GM12878 (cell line): ENCODE measurements at regions not wholly inside any gene's neighbourhood (a gene's known extent, or its start where the extent isn't known, plus 50 kb on each side); places are given as distances from the start of the nearest gene placed in this dataset.

Experiments
- ATAC-seq: fragments of 200-7000 bp; cut with Tn5 transposase; 3 replicates; pipeline ENCODE4 v1.9.1; 2020; ENCODE audit warnings: mild to moderate bottlenecking, moderate library complexity
- BruUV-seq: library from RNA; stranded (reverse); fragments of 400-500 nt; replicated peaks from 2 replicates; lab custom pipeline; 2021; lab: Mats Ljungman, UMichigan
- CTCF ChIA-PET: fragments of 300-600 bp; sonication (Branson Sonifier 250); formaldehyde crosslinking; extraction: SDS; loops from one replicate; lab custom pipeline; 2021; ENCODE audit warnings: inconsistent platforms; lab: Yijun Ruan, JAX
- POLR2A ChIA-PET: fragments of 350-600 bp; formaldehyde crosslinking; extraction: SDS; loops from one replicate; lab custom pipeline; 2021; ENCODE audit warnings: inconsistent platforms; lab: Charles Lee
- RAD21 ChIA-PET: fragments of 300-600 bp; sonication (Branson Sonifier 250); formaldehyde crosslinking; loops from one replicate; lab custom pipeline; 2023; ENCODE audit warnings: antibody characterized with exemption; ENCODE audit not compliant: unreplicated experiment; lab: Charles Lee
- SMC1A ChIA-PET: fragments of 300-600 bp; sonication (Branson Sonifier 250); formaldehyde crosslinking; loops from one replicate; lab custom pipeline; 2023; ENCODE audit not compliant: unreplicated experiment, uncharacterized antibody; lab: Charles Lee
- DNase-seq: peaks from one replicate; pipeline ENCODE4 v3.0.0-alpha.2; 2011; ENCODE audit warnings: low read depth, low spot score
- FAIRE-seq: peaks from 3 replicates; lab custom pipeline; 2011; peaks lifted over from hg19 to GRCh38; lab: Jason Lieb, UNC
- H2AFZ ChIP-seq: 2 replicates; pipeline ENCODE4 v1.6.0; 2011; ENCODE audit warnings: low read depth, low read length, control low read depth; ENCODE audit not compliant: control insufficient read depth
- H3K27ac ChIP-seq: 2 replicates; pipeline ENCODE4 v1.5.1; 2011; ENCODE audit warnings: control low read depth; ENCODE audit not compliant: control insufficient read depth, insufficient read depth
- H3K27me3 ChIP-seq, 2 experiments: replicated peaks in 1 of 2; 2 replicates each; pipeline versions ENCODE4 v1.6.0 to v1.6.1; 2011; ENCODE audit warnings: low read length in 1 of 2; ENCODE audit not compliant: control insufficient read depth in 2 of 2, insufficient read depth in 2 of 2
- H3K36me3 ChIP-seq, 2 experiments: 2 replicates each; pipeline ENCODE4 v1.5.1; 2011; ENCODE audit warnings: low read length in 1 of 2; ENCODE audit not compliant: control insufficient read depth in 2 of 2, insufficient read depth in 2 of 2
- H3K4me1 ChIP-seq: 2 replicates; pipeline ENCODE4 v1.6.1; 2011; ENCODE audit warnings: mild to moderate bottlenecking, low read length, moderate library complexity, mixed read lengths; ENCODE audit not compliant: control insufficient read depth, insufficient read depth
- H3K4me2 ChIP-seq: 2 replicates; pipeline ENCODE4 v1.6.0; 2011; ENCODE audit warnings: control low read depth; ENCODE audit not compliant: control insufficient read depth, insufficient read depth
- H3K4me3 ChIP-seq: fragments of 200-600 bp; sonication (generic); 2 replicates; pipeline ENCODE4 v1.5.1; 2016
- H3K79me2 ChIP-seq: 2 replicates; pipeline ENCODE4 v1.6.0; 2011; ENCODE audit warnings: low read length; ENCODE audit not compliant: control insufficient read depth, insufficient read depth
- H3K9ac ChIP-seq: 2 replicates; pipeline ENCODE4 v1.8.0; 2011; ENCODE audit warnings: low read length, control low read depth, mixed read lengths; ENCODE audit not compliant: control insufficient read depth, insufficient read depth
- H3K9me3 ChIP-seq: replicated peaks from 3 replicates; pipeline ENCODE4 v1.5.1; 2011; ENCODE audit warnings: mild to moderate bottlenecking, low read length; ENCODE audit not compliant: control insufficient read depth, insufficient read depth
- H4K20me1 ChIP-seq: 2 replicates; pipeline ENCODE4 v1.6.0; 2011; ENCODE audit not compliant: control insufficient read depth, insufficient read depth
- IRF5 ChIP-seq: fragments of 450-650 bp; IDR thresholded peaks from 2 replicates; pipeline ENCODE4 v1.6.1; 2017; ENCODE audit warnings: borderline replicate concordance
- JUNB ChIP-seq: IDR thresholded peaks from 2 replicates; pipeline ENCODE4 v1.6.1; 2016; ENCODE audit warnings: antibody characterized with exemption, mild to moderate bottlenecking
- ZNF592 ChIP-seq: fragments of 450-650 bp; IDR thresholded peaks from 2 replicates; pipeline ENCODE4 v1.6.1; 2017; ENCODE audit warnings: mild to moderate bottlenecking, moderate library complexity
- WGBS: methylation state at CpG from one replicate; pipeline ENCODE4 v1.1.6; 2016; ENCODE audit warnings: low lambda C conversion rate; ENCODE audit not compliant: insufficient replicate concordance, insufficient coverage; ENCODE audit errors: missing lambda C conversion rate; 5-methylcytosine and 5-hydroxymethylcytosine counted together
- in situ Hi-C: fragments of 300-500 bp; cut with MboI; formaldehyde crosslinking; loops from 9 replicates; pipeline ENCODE4 v1.14.3; 2018; ENCODE audit warnings: mixed read lengths
- intact Hi-C: fragments of 100-400 bp; cut with micrococcal nuclease; formaldehyde crosslinking; loops from one replicate; pipeline ENCODE4 v1.14.2; 2022; ENCODE audit not compliant: unreplicated experiment
- TF ChIP-seq, protein P1 (sequence below): fragments of 450-650 bp; conservative IDR thresholded peaks from 2 replicates; pipeline ENCODE4 v1.6.1; 2017; ENCODE audit warnings: mild to moderate bottlenecking, moderate library complexity

- H3K9ac ChIP-seq, result no peak overlapping the region
- H3K4me3 ChIP-seq, result no peak overlapping the region
- H3K4me1 ChIP-seq, result no peaks in the 10 kb centered on the region
- H3K9me3 ChIP-seq, result no peaks in the 10 kb centered on the region
- ATAC-seq (no peak), FAIRE-seq (no peak), DNase-seq (no peak)
- SMC1A ChIA-PET, result interaction anchor here (0.7 kb wide), 1 partner anchor 82 kb away, joined by 3 read pairs; no protein-coding TSS in a partner anchor
- H3K79me2 ChIP-seq, result no peaks in the 10 kb centered on the region
- TF ChIP-seq IRF5 (no peak), JUNB (no peak), ZNF592 (no peak)
- TF ChIP-seq, protein P1, sequence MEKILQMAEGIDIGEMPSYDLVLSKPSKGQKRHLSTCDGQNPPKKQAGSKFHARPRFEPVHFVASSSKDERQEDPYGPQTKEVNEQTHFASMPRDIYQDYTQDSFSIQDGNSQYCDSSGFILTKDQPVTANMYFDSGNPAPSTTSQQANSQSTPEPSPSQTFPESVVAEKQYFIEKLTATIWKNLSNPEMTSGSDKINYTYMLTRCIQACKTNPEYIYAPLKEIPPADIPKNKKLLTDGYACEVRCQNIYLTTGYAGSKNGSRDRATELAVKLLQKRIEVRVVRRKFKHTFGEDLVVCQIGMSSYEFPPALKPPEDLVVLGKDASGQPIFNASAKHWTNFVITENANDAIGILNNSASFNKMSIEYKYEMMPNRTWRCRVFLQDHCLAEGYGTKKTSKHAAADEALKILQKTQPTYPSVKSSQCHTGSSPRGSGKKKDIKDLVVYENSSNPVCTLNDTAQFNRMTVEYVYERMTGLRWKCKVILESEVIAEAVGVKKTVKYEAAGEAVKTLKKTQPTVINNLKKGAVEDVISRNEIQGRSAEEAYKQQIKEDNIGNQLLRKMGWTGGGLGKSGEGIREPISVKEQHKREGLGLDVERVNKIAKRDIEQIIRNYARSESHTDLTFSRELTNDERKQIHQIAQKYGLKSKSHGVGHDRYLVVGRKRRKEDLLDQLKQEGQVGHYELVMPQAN, result no peak
- POLR2A ChIA-PET, result no interaction called here
- WGBS, result 0% methylated on average over 2 of the region's 2 CpGs
- no peaks in the 10 kb centered on the region for H3K27me3 ChIP-seq
- H3K36me3 ChIP-seq, result no peaks in the 10 kb centered on the region
- intact Hi-C loops, result no loop called here
- no peaks in the 10 kb centered on the region for H4K20me1 ChIP-seq
- in situ Hi-C loops, result no loop called here
- RAD21 ChIA-PET, result no interaction called here
- no peak overlapping the region for H2AFZ ChIP-seq
- CTCF ChIA-PET, result no interaction called here
- no peak overlapping the region for H3K27ac ChIP-seq
- BruUV-seq, result no TSS peak
- no peak overlapping the region for H3K4me2 ChIP-seq
Observed at GRCh38 chr18:53918091-53918490, 306.4 kb downstream of the MBD2 start.
